Hepatocyte (in vitro differentiated cells): ENCODE measurements at regions not wholly inside any gene's neighbourhood (a gene's known extent, or its start where the extent isn't known, plus 50 kb on each side); places are given as distances from the start of the nearest gene placed in this dataset.

Source experiments
- DNase-seq: peaks from one replicate; pipeline ENCODE4 v3.0.0-alpha.2; 2016; ENCODE audit warnings: low spot score
- H2AFZ ChIP-seq: fragments of 200-600 bp; sonication (generic); 2 replicates; pipeline ENCODE4 v1.6.0; 2016; ENCODE audit warnings: antibody characterized with exemption, mild to moderate bottlenecking
- H3K27ac ChIP-seq: fragments of 200-600 bp; sonication (generic); 2 replicates; pipeline ENCODE4 v1.5.1; 2016; ENCODE audit warnings: mild to moderate bottlenecking
- H3K27me3 ChIP-seq: fragments of 200-600 bp; sonication (generic); 2 replicates; pipeline ENCODE4 v1.6.1; 2016
- H3K36me3 ChIP-seq: fragments of 200-600 bp; sonication (generic); replicated peaks from 2 replicates; pipeline ENCODE4 v1.5.1; 2016; ENCODE audit warnings: low read depth; ENCODE audit not compliant: insufficient read depth
- H3K4me1 ChIP-seq: fragments of 200-600 bp; sonication (generic); 2 replicates; pipeline ENCODE4 v1.5.1; 2016; ENCODE audit warnings: mild to moderate bottlenecking, moderate library complexity; ENCODE audit not compliant: insufficient read depth
- H3K4me2 ChIP-seq: fragments of 200-600 bp; sonication (generic); 2 replicates; pipeline ENCODE4 v1.6.0; 2016
- H3K4me3 ChIP-seq: fragments of 200-600 bp; sonication (generic); 2 replicates; pipeline ENCODE4 v1.5.1; 2016; ENCODE audit warnings: mild to moderate bottlenecking
- H3K79me2 ChIP-seq: fragments of 200-600 bp; sonication (generic); 2 replicates; pipeline ENCODE4 v1.6.0; 2017; ENCODE audit warnings: mild to moderate bottlenecking
- H3K9me2 ChIP-seq: fragments of 200-600 bp; sonication (generic); replicated peaks from 2 replicates; pipeline ENCODE4 v1.6.0; 2017; ENCODE audit warnings: mild to moderate bottlenecking; ENCODE audit not compliant: insufficient read depth
- H3K9me3 ChIP-seq: fragments of 200-600 bp; sonication (generic); 2 replicates; pipeline ENCODE4 v1.5.1; 2016; ENCODE audit warnings: low read depth, mild to moderate bottlenecking
- H4K20me1 ChIP-seq: fragments of 200-600 bp; sonication (generic); 2 replicates; pipeline ENCODE4 v1.6.0; 2016; ENCODE audit warnings: mild to moderate bottlenecking; ENCODE audit not compliant: insufficient read depth, poor library complexity, severe bottlenecking
- EZH2 ChIP-seq: fragments of 200-600 bp; sonication (generic); IDR thresholded peaks from 2 replicates; pipeline ENCODE4 v1.6.1; 2016; ENCODE audit warnings: antibody characterized with exemption, mild to moderate bottlenecking, borderline replicate concordance
- EZH2phosphoT487 ChIP-seq: fragments of 200-600 bp; sonication (generic); IDR thresholded peaks from one replicate; pipeline ENCODE4 v1.6.1; 2018; ENCODE audit warnings: antibody characterized with exemption, mild to moderate bottlenecking, low read depth, moderate library complexity; ENCODE audit not compliant: unreplicated experiment, severe bottlenecking
- WGBS: methylation state at CpG from one replicate; pipeline ENCODE4 v1.1.6; 2016; ENCODE audit warnings: low lambda C conversion rate; ENCODE audit errors: missing lambda C conversion rate; 5-methylcytosine and 5-hydroxymethylcytosine counted together
- TF ChIP-seq, protein P1 (sequence below): fragments of 200-600 bp; sonication (generic); IDR thresholded peaks from 2 replicates; pipeline ENCODE4 v1.5.1; 2016; ENCODE audit warnings: antibody characterized with exemption, mild to moderate bottlenecking; ENCODE audit not compliant: poor library complexity

DNA sequence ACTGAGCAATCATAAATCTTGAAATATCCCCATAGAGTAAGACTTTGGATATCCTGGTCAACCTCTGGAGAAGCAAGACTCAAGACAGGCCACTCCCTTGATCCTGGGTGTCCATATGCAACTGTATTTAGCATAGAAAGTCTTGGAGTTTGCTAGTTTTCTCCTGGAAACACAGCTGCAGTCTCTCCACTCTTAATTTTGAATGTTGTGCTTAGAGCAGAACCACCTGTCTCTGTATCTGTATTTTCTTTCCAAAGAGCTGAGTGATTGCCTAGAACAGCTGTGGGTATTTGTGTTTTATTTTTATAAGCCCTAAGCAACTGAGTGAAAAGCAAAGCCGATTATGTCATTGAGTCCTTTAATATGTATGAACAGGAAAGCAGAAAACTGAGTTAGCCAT, 64.1 kb upstream of the ADAM23 start:
- WGBS, result 79% methylated on average over 1 of the region's 1 CpG

GRCh38 chr2:206379886-206380285, 63.4 kb upstream of the ADAM23 start:
- Histone ChIP-seq H3K79me2 (no peaks in the 10 kb centered on the region), H3K9me2 (no peaks in the 10 kb centered on the region), H3K4me2 (no peak overlapping the region), H3K27me3 (no peaks in the 10 kb centered on the region), H3K36me3 (no peaks in the 10 kb centered on the region), H4K20me1 (no peaks in the 10 kb centered on the region), H3K27ac (no peak overlapping the region), H3K4me3 (no peak overlapping the region), H3K9me3 (no peaks in the 10 kb centered on the region), H2AFZ (no peak overlapping the region), H3K4me1 (no peaks in the 10 kb centered on the region)
- DNase-seq, result no peak
- WGBS, result 64% methylated on average over 3 of the region's 3 CpGs
- TF ChIP-seq, protein P1, sequence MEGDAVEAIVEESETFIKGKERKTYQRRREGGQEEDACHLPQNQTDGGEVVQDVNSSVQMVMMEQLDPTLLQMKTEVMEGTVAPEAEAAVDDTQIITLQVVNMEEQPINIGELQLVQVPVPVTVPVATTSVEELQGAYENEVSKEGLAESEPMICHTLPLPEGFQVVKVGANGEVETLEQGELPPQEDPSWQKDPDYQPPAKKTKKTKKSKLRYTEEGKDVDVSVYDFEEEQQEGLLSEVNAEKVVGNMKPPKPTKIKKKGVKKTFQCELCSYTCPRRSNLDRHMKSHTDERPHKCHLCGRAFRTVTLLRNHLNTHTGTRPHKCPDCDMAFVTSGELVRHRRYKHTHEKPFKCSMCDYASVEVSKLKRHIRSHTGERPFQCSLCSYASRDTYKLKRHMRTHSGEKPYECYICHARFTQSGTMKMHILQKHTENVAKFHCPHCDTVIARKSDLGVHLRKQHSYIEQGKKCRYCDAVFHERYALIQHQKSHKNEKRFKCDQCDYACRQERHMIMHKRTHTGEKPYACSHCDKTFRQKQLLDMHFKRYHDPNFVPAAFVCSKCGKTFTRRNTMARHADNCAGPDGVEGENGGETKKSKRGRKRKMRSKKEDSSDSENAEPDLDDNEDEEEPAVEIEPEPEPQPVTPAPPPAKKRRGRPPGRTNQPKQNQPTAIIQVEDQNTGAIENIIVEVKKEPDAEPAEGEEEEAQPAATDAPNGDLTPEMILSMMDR, result no peak
- TF ChIP-seq EZH2phosphoT487, result no peak
- no peak for TF ChIP-seq EZH2

More for the DNA sequence above, 64.1 kb upstream of the ADAM23 start:
- Histone ChIP-seq H3K4me1 (no peaks in the 10 kb centered on the region), H3K4me3 (no peak overlapping the region), H3K27ac (no peak overlapping the region), H3K9me3 (no peaks in the 10 kb centered on the region), H4K20me1 (no peaks in the 10 kb centered on the region), H3K4me2 (no peak overlapping the region), H2AFZ (no peak overlapping the region), H3K36me3 (no peaks in the 10 kb centered on the region), H3K27me3 (no peaks in the 10 kb centered on the region), H3K9me2 (no peaks in the 10 kb centered on the region), H3K79me2 (no peaks in the 10 kb centered on the region)
- TF ChIP-seq, protein P1, result no peak
- TF ChIP-seq EZH2phosphoT487, result no peak
- no peak for TF ChIP-seq EZH2
- no peak for DNase-seq

DNA sequence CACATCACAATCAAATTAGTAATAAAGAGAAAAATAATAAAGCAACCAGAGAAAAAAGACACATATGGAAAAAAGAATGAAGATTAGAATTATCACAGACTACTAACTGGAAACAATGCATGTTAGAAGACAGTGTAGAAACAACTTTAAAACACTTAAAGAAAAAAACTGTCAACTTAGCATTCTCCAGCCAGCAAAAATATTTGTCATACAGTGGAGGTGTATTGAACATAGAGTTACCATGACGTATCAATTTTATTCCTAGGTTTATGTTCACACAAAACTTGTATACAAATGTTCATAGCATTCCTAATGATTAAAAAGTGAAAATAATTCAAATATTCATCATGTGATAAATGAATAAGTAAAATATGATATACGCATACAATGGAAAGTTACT, 61.5 kb upstream of the ADAM23 start:
- no peaks in the 10 kb centered on the region for H3K36me3 ChIP-seq
- no peak for DNase-seq
- H3K79me2 ChIP-seq, result no peaks in the 10 kb centered on the region
- no peak overlapping the region for H2AFZ ChIP-seq
- no peaks in the 10 kb centered on the region for H3K27me3 ChIP-seq
- no peak overlapping the region for H3K4me3 ChIP-seq
- no peaks in the 10 kb centered on the region for H3K9me2 ChIP-seq
- no peak for TF ChIP-seq EZH2phosphoT487
- TF ChIP-seq EZH2, result no peak
- TF ChIP-seq, protein P1, result no peak
- H4K20me1 ChIP-seq, result no peaks in the 10 kb centered on the region
- 97% methylated on average over 2 of the region's 2 CpGs for whole genome bisulfite sequencing
- no peaks in the 10 kb centered on the region for H3K9me3 ChIP-seq
- no peaks in the 10 kb centered on the region for H3K4me1 ChIP-seq
- no peak overlapping the region for H3K27ac ChIP-seq
- no peak overlapping the region for H3K4me2 ChIP-seq

- Histone ChIP-seq H2AFZ (no peak overlapping the region), H3K79me2 (no peaks in the 10 kb centered on the region), H3K9me2 (no peaks in the 10 kb centered on the region), H3K4me1 (no peaks in the 10 kb centered on the region), H3K36me3 (no peaks in the 10 kb centered on the region), H3K4me3 (no peak overlapping the region), H3K9me3 (no peaks in the 10 kb centered on the region), H3K4me2 (no peak overlapping the region), H4K20me1 (no peaks in the 10 kb centered on the region), H3K27ac (no peak overlapping the region), H3K27me3 (no peaks in the 10 kb centered on the region)
- no peak for TF ChIP-seq EZH2phosphoT487
- TF ChIP-seq, protein P1, result no peak
- TF ChIP-seq EZH2, result no peak
- no peak for DNase-seq
- WGBS, result 68% methylated on average over 2 of the region's 2 CpGs
These were observed 59.7 kb upstream of the ADAM23 start for GRCh38 chr2:206383669-206384068.
